Mesendoderm (in vitro differentiated cells): ENCODE measurements at regions not wholly inside any gene's neighbourhood (a gene's known extent, or its start where the extent isn't known, plus 50 kb on each side); places are given as distances from the start of the nearest gene placed in this dataset.

Experiments used
- DNase-seq: peaks from one replicate; pipeline ENCODE4 v3.0.0; 2013
- H2AK5ac ChIP-seq: 2 replicates; pipeline ENCODE4 v1.6.1; 2013; ENCODE audit warnings: low read length, inconsistent platforms
- H2BK120ac ChIP-seq: 2 replicates; pipeline ENCODE4 v1.6.1; 2013; ENCODE audit warnings: low read depth, mild to moderate bottlenecking, low read length, moderate library complexity, mixed read lengths
- H2BK15ac ChIP-seq: replicated peaks from 2 replicates; pipeline ENCODE4 v1.6.1; 2013; ENCODE audit warnings: low read depth, mild to moderate bottlenecking, moderate library complexity
- H2BK5ac ChIP-seq: 2 replicates; pipeline ENCODE4 v1.6.1; 2013; ENCODE audit warnings: low read length, inconsistent platforms
- H3K18ac ChIP-seq: 2 replicates; pipeline ENCODE4 v1.6.1; 2013; ENCODE audit warnings: mild to moderate bottlenecking, low read length, mixed read lengths
- H3K23ac ChIP-seq: one replicate; pipeline ENCODE4 v1.6.1; 2013; ENCODE audit warnings: low read length
- H3K27ac ChIP-seq: 2 replicates; pipeline ENCODE4 v1.5.1; 2013; ENCODE audit warnings: low read depth, mild to moderate bottlenecking, inconsistent platforms, low read length, moderate library complexity
- H3K27me3 ChIP-seq: 2 replicates; pipeline ENCODE4 v1.6.1; 2013; ENCODE audit warnings: low read length, control low read depth, mild to moderate bottlenecking, inconsistent platforms; ENCODE audit not compliant: insufficient read depth, poor library complexity
- H3K36me3 ChIP-seq: 2 replicates; pipeline ENCODE4 v1.6.1; 2013; ENCODE audit warnings: low read length, inconsistent platforms; ENCODE audit not compliant: control insufficient read depth, insufficient read depth
- H3K4ac ChIP-seq: one replicate; pipeline ENCODE4 v1.6.1; 2013; ENCODE audit warnings: low read depth, mild to moderate bottlenecking, low read length, moderate library complexity
- H3K4me1 ChIP-seq: 2 replicates; pipeline ENCODE4 v1.6.1; 2013; ENCODE audit warnings: low read depth, low read length, inconsistent platforms; ENCODE audit not compliant: control insufficient read depth
- H3K4me2 ChIP-seq: 2 replicates; pipeline ENCODE4 v1.6.1; 2013; ENCODE audit warnings: low read length
- H3K4me3 ChIP-seq: 2 replicates; pipeline ENCODE4 v1.5.1; 2013; ENCODE audit warnings: mild to moderate bottlenecking, low read length
- H3K56ac ChIP-seq: one replicate; pipeline ENCODE4 v1.6.1; 2013; ENCODE audit warnings: low read length
- H3K79me1 ChIP-seq: 2 replicates; pipeline ENCODE4 v1.6.1; 2013; ENCODE audit warnings: low read length, inconsistent platforms
- H3K79me2 ChIP-seq: 2 replicates; pipeline ENCODE4 v1.6.1; 2013; ENCODE audit warnings: mild to moderate bottlenecking, low read length; ENCODE audit not compliant: control insufficient read depth, insufficient read depth
- H3K9ac ChIP-seq: 2 replicates; pipeline ENCODE4 v1.6.1; 2013; ENCODE audit warnings: low read length, inconsistent platforms
- H4K5ac ChIP-seq: one replicate; pipeline ENCODE4 v1.6.1; 2013; ENCODE audit warnings: low read length
- H4K8ac ChIP-seq: one replicate; pipeline ENCODE4 v1.6.1; 2013; ENCODE audit warnings: low read depth, mild to moderate bottlenecking, control low read depth, low read length, moderate library complexity
- WGBS: extraction: QIAGEN DNeasy Blood & Tissue Kit; methylation state at CpG from one replicate; pipeline ENCODE4 v1.1.7; 2013; ENCODE audit warnings: low lambda C conversion rate, missing lambda C conversion rate; ENCODE audit not compliant: insufficient coverage; ENCODE audit errors: extremely low coverage; 5-methylcytosine and 5-hydroxymethylcytosine counted together

DNA sequence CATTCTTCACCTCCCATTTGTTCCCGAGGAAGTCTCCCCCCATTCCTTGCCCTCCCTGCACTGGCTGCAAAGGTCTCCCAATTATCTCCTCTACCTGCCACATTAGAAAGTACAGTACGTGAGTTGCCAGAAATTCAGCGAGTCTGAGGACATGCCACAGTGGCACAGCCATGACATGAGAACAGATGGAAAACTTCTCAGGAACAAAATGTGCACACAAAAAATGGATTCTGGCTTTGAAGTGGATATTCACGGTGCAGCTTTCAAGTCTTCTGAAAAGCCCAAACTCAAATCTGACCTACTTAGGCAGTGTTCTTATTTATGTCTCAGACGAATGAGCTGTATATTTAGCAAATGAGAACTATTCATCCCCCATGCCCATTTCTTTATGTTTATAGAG, 269.1 kb upstream of the ARID1B start:
- Histone ChIP-seq H2BK120ac (no peak overlapping the region), H3K4me1 (no peaks in the 10 kb centered on the region), H3K27me3 (no peaks in the 10 kb centered on the region), H3K4ac (no peak overlapping the region), H4K8ac (no peak overlapping the region), H4K5ac (no peak overlapping the region), H3K36me3 (no peaks in the 10 kb centered on the region), H3K18ac (no peak overlapping the region), H3K4me3 (no peak overlapping the region), H3K79me1 (no peaks in the 10 kb centered on the region), H2BK15ac (no peak overlapping the region), H3K9ac (no peak overlapping the region), H3K56ac (no peak overlapping the region), H2AK5ac (no peak overlapping the region), H2BK5ac (no peak overlapping the region), H3K79me2 (no peaks in the 10 kb centered on the region), H3K27ac (no peak overlapping the region), H3K4me2 (no peak overlapping the region), H3K23ac (no peak overlapping the region)
- DNase-seq = no peak
- WGBS = no CpG with 5 or more reads among the region's 5 CpGs

DNA sequence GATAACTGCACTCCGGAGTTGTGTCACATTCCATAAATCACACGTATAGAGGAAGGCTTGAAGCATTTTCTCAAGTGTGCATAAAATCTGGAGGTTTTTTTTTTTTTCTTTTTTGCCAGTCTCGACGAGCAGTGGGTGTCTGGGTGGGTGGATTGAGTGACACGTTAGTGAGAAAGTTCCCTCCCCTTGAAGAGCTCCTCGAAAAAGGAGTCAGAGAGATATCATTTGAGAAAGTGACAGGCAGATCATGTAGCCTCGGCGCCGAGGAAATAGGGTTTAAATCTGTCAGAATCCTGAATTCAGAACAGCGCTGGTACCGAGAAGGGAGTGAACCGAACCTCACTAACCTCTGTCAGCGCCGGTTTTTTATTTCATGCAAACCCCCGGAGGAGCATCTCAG, 269.5 kb upstream of the ARID1B start:
- Histone ChIP-seq H4K5ac (no peak overlapping the region), H3K4me3 (no peak overlapping the region), H2BK5ac (no peak overlapping the region), H3K18ac (no peak overlapping the region), H3K4me2 (no peak overlapping the region), H2BK120ac (no peak overlapping the region), H3K4ac (no peak overlapping the region), H2AK5ac (no peak overlapping the region), H3K27ac (no peak overlapping the region), H3K36me3 (no peaks in the 10 kb centered on the region), H3K56ac (no peak overlapping the region), H3K27me3 (no peaks in the 10 kb centered on the region), H3K4me1 (no peaks in the 10 kb centered on the region), H4K8ac (no peak overlapping the region), H3K9ac (no peak overlapping the region), H3K23ac (no peak overlapping the region), H3K79me2 (no peaks in the 10 kb centered on the region), H2BK15ac (no peak overlapping the region), H3K79me1 (no peaks in the 10 kb centered on the region)
- no CpG with 5 or more reads among the region's 15 CpGs for WGBS
- no peak for DNase-seq

DNA sequence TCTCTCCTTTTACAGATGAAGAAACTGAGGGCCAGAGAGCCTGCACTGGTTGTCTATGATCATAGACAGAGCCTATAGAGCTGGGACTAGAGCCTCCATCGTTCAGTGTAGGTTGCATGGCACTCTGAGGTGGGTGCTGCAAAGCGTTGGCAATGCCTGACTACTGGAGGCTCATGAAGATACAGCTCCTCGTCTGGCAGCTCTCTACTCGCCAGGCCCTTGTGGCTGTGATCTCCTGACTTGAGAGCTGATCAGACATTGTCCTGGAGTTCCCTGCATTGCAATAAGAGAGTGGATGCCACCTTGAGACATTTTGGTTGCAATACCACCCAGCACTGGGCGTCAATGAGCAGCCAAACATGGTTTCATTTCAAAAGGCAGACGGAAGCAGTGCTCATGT, 270.1 kb upstream of the ARID1B start:
- WGBS = no CpG with 5 or more reads among the region's 6 CpGs
- Histone ChIP-seq H4K8ac (no peak overlapping the region), H3K4me3 (no peak overlapping the region), H3K56ac (no peak overlapping the region), H3K36me3 (no peaks in the 10 kb centered on the region), H3K4me2 (no peak overlapping the region), H2BK5ac (no peak overlapping the region), H3K18ac (no peak overlapping the region), H2BK15ac (no peak overlapping the region), H3K79me2 (no peaks in the 10 kb centered on the region), H3K27ac (no peak overlapping the region), H3K9ac (no peak overlapping the region), H3K4me1 (no peaks in the 10 kb centered on the region), H2AK5ac (no peak overlapping the region), H4K5ac (no peak overlapping the region), H3K79me1 (no peaks in the 10 kb centered on the region), H3K27me3 (no peaks in the 10 kb centered on the region), H3K23ac (no peak overlapping the region), H3K4ac (no peak overlapping the region), H2BK120ac (no peak overlapping the region)
- DNase-seq = no peak

DNA sequence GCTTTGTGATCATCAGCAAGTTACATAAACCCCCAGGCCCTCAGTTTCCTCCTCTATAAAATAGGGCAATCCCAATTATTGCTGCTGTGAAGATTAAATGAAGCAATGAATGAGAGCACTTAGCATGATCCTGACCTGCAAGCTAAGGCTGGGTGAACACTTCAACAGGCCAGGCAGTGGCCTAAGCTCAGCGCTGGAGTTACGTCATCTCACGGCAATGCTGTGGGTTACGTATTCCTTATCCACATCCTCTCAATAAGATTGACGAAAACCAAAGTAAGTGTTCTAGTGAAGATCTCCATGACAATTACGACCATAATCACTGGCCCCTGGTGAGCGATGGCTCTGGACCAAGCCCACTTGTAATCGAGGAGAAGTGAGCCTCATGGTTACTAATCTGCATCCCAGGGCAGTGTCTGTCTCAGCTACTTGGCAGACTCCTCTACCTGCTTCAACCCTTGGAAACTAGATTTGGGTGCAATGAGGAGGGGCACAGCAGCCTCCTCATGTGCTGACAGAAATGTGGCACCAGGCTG, 274.1 kb upstream of the ARID1B start:
- DNase-seq = peak; percentile 1
- Histone ChIP-seq H3K79me2 (no peaks in the 10 kb centered on the region), H3K4ac (no peak overlapping the region), H2BK5ac (no peak overlapping the region), H3K23ac (no peak overlapping the region), H2BK120ac (no peak overlapping the region), H3K27me3 (no peaks in the 10 kb centered on the region), H4K5ac (no peak overlapping the region), H3K56ac (no peak overlapping the region), H2AK5ac (no peak overlapping the region), H2BK15ac (no peak overlapping the region), H3K18ac (no peak overlapping the region), H3K79me1 (no peaks in the 10 kb centered on the region), H3K4me3 (no peak overlapping the region), H3K4me1 (no peaks in the 10 kb centered on the region), H3K27ac (no peak overlapping the region), H3K9ac (no peak overlapping the region), H4K8ac (no peak overlapping the region), H3K4me2 (no peak overlapping the region), H3K36me3 (no peaks in the 10 kb centered on the region)
- no CpG with 5 or more reads among the region's 8 CpGs for WGBS

DNA sequence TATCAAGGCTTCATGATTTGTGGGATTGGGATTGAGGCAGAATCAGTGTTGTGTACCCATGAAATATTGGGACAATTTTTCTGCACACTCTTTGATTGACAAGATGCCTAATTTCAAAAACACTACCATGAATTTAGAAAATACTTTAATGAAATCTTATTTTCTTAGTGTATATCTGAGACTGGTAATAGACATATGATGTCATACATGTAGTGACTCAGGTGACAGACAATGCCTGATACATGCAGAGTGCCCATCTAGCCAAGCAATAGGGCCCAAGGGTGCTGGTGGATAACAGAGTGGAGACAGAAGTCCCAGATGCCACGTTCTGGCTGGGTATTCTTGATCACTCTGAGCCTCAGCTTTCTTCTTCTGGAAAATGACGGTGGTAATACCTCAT, 279.6 kb upstream of the ARID1B start:
- Histone ChIP-seq H3K27me3 (no peaks in the 10 kb centered on the region), H3K56ac (no peak overlapping the region), H3K4me3 (no peak overlapping the region), H3K27ac (no peak overlapping the region), H2BK15ac (no peak overlapping the region), H2AK5ac (no peak overlapping the region), H3K4ac (no peak overlapping the region), H3K18ac (no peak overlapping the region), H2BK5ac (no peak overlapping the region), H3K79me2 (no peaks in the 10 kb centered on the region), H3K36me3 (no peaks in the 10 kb centered on the region), H4K8ac (no peak overlapping the region), H3K4me2 (no peak overlapping the region), H4K5ac (no peak overlapping the region), H3K79me1 (no peaks in the 10 kb centered on the region), H3K4me1 (no peaks in the 10 kb centered on the region), H3K23ac (no peak overlapping the region), H2BK120ac (no peak overlapping the region), H3K9ac (no peak overlapping the region)
- no CpG with 5 or more reads among the region's 2 CpGs for WGBS
- no peak for DNase-seq

DNA sequence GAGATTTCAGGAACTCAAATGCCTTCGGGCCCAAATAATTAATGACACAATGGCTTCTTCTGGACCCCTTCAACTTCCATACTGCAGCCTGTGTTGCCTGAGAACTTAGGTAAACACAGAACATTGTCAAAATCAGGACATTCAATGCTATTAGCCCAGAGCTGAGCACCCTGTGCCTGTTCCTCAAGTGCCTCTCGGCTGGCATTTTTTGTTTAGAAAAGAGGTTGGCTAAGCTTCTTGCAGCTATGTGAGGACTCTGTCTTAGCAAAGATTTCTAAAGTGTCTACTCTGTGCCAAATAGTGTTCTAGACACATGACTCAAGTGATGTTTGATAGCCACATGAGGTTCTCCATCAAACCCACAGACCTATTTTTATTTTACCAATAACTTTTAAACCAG, 289.3 kb upstream of the ARID1B start:
- no peaks in the 10 kb centered on the region for H3K27me3 ChIP-seq
- H3K56ac ChIP-seq = no peak overlapping the region
- H3K27ac ChIP-seq = no peak overlapping the region
- H3K79me2 ChIP-seq = no peaks in the 10 kb centered on the region
- H4K5ac ChIP-seq = no peak overlapping the region
- H3K4me3 ChIP-seq = no peak overlapping the region
- WGBS = no CpG with 5 or more reads among the region's 2 CpGs
- H3K18ac ChIP-seq = no peak overlapping the region
- H2BK15ac ChIP-seq = no peak overlapping the region
- no peak overlapping the region for H2AK5ac ChIP-seq
- H2BK5ac ChIP-seq = no peak overlapping the region
- H2BK120ac ChIP-seq = no peak overlapping the region
- H3K36me3 ChIP-seq = no peaks in the 10 kb centered on the region
- no peak overlapping the region for H3K4ac ChIP-seq
- H4K8ac ChIP-seq = no peak overlapping the region
- H3K23ac ChIP-seq = no peak overlapping the region
- H3K4me2 ChIP-seq = no peak overlapping the region
- no peaks in the 10 kb centered on the region for H3K4me1 ChIP-seq
- no peak overlapping the region for H3K9ac ChIP-seq
- no peak for DNase-seq
- H3K79me1 ChIP-seq = no peaks in the 10 kb centered on the region
